SK-N-MC (cell line): ENCODE measurements at regions not wholly inside any gene's neighbourhood (a gene's known extent, or its start where the extent isn't known, plus 50 kb on each side); places are given as distances from the start of the nearest gene placed in this dataset.

Experiments used
- EZH2 ChIP-seq: fragments of 200-600 bp; sonication (generic); IDR thresholded peaks from one replicate; pipeline ENCODE4 v1.6.1; 2017; ENCODE audit warnings: antibody characterized with exemption
- FOXP2 ChIP-seq: optimal IDR thresholded peaks from 2 replicates; pipeline ENCODE3; 2011; ENCODE audit warnings: mild to moderate bottlenecking, moderate library complexity; ENCODE audit not compliant: insufficient read depth; ENCODE audit errors: extremely low read length, control extremely low read depth
- POLR2AphosphoS5 ChIP-seq: IDR thresholded peaks from 2 replicates; pipeline ENCODE4 v1.6.1; 2012; ENCODE audit warnings: mild to moderate bottlenecking, low read depth, low read length, borderline replicate concordance

DNA sequence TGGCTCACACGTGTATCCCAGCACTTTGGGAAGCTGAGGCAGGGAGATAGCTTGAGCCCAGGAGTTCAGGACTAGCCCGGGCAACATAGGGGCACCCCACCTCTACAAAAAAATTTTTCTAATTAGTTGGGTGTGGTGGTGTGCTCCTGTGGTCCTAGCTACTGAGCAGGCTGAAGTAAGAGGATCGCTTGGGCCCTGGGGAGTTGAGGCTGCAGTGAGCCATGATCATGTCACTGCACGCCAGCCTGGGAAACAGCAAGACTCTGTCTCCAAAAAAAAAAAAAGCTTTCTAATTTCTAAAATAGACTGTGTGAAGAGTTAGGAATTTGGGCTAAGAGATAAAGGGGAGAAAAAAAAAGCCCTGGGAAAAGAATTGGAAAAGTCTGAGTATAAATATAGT lies 51.9 kb upstream of the NAB1 start:
- TF ChIP-seq POLR2AphosphoS5 (no peak), EZH2 (no peak), FOXP2 (no peak)
